ENCODE measurements at regions not wholly inside any gene's neighbourhood (a gene's known extent, or its start where the extent isn't known, plus 50 kb on each side); places are given as distances from the start of the nearest gene placed in this dataset.

DNA sequence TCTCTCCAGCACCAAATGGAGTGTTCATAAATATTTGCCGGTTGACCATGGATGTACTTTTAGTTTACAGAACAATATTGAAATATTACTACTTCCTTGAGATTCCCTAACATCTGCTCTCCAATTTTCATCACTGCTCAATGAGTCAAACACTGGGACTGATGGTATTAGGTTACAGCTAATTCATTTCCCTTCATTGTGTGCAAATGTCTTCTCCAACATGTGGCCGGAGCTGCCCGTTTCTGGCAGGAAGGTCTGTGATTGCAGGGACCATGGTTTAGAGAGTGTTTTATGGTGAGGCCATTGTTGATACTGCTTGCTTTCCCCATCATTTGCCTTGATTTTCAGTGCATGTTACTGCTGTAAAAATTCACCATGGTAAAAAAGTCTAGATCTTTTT, 209.3 kb downstream of the HS3ST3B1 start:
- TF ChIP-seq POLR2AphosphoS5 (IDR thresholded peaks at IDR 0.05) = no peak
- TF ChIP-seq, protein P1, sequence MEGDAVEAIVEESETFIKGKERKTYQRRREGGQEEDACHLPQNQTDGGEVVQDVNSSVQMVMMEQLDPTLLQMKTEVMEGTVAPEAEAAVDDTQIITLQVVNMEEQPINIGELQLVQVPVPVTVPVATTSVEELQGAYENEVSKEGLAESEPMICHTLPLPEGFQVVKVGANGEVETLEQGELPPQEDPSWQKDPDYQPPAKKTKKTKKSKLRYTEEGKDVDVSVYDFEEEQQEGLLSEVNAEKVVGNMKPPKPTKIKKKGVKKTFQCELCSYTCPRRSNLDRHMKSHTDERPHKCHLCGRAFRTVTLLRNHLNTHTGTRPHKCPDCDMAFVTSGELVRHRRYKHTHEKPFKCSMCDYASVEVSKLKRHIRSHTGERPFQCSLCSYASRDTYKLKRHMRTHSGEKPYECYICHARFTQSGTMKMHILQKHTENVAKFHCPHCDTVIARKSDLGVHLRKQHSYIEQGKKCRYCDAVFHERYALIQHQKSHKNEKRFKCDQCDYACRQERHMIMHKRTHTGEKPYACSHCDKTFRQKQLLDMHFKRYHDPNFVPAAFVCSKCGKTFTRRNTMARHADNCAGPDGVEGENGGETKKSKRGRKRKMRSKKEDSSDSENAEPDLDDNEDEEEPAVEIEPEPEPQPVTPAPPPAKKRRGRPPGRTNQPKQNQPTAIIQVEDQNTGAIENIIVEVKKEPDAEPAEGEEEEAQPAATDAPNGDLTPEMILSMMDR (IDR thresholded peaks at IDR 0.05) = no peak

Data from breast epithelium (tissue), 3 donors.